ENCODE measurements at regions not wholly inside any gene's neighbourhood (a gene's known extent, or its start where the extent isn't known, plus 50 kb on each side); places are given as distances from the start of the nearest gene placed in this dataset.

DNA sequence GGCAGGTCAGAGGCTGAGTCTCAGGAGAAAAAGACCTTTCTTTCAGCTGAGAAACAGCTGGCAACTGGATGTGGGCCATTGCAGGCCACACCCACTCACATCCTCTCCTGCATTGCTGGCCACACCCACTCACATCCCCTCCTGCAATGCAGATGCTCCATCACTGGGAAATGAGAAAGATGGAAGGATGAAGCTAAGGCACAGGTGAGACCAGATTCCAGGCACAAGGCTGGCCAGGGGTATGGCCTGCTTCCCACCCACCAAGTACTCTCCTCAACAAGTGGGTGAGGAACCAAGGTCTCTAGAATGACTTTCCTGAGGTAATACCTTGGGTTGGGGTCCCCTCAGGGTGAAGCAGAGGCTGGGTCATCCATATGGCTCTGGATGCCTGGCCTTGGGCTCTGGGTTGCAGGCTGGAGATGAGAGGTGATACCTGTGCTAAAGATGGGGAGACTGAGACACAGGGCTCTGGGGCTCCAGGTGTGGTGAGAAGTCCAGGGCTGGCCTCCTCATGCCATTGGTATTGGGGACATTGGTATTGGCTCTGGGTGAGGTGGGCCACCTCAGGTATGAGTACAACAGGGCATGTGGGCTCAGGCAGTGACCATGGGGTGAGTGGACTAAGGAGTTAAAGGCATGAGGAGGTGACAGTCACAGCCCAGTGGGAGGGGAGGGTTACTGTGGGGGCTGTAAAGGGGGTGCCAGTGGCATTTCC lies 1726.8 kb downstream of the TP53TG3F start:
- no peaks in the 10 kb centered on the region for H3K79me2 ChIP-seq (ENCODE audit: insufficient read depth, low read length)
- no peak overlapping the region for H3K27ac ChIP-seq (ENCODE audit: low read depth, low read length)
- H3K36me3 ChIP-seq (ENCODE audit: control insufficient read depth in 1 of 2, insufficient read depth in 2 of 2, low read length in 2 of 2), result no peaks in the 10 kb centered on the region
- no peak overlapping the region for H3K4me2 ChIP-seq (ENCODE audit: low read length)
- CTCF ChIA-PET, result no interaction called here
- TF ChIP-seq SP1 (IDR thresholded peaks at IDR 0.05; ENCODE audit: low read depth) (no peak), ELF1 (IDR thresholded peaks at IDR 0.05; ENCODE audit: borderline replicate concordance, low read depth) (no peak), TCF7L2 (IDR thresholded peaks at IDR 0.05; ENCODE audit: borderline replicate concordance, extremely low read depth, insufficient read depth, insufficient read length) (no peak), ZNF274 (IDR thresholded peaks at IDR 0.05; ENCODE audit: low read depth, low read length) (no peak), POLR2A (IDR thresholded peaks at IDR 0.05; ENCODE audit: borderline replicate concordance, extremely low read depth, insufficient read depth, insufficient read length) (no peak), SRF (IDR thresholded peaks at IDR 0.05; ENCODE audit: low read depth) (no peak), POLR2AphosphoS5 (IDR thresholded peaks at IDR 0.05; ENCODE audit: low read depth, low read length) (no peak), EGR1 (IDR thresholded peaks at IDR 0.05; ENCODE audit: low read depth) (no peak), JUND (IDR thresholded peaks at IDR 0.05) (no peak), EZH2phosphoT487 (IDR thresholded peaks at IDR 0.05; ENCODE audit: borderline replicate concordance) (no peak), YY1 (IDR thresholded peaks at IDR 0.05; ENCODE audit: extremely low read depth, insufficient replicate concordance, low read depth, low read length) (no peak)
- TF ChIP-seq, protein P1, sequence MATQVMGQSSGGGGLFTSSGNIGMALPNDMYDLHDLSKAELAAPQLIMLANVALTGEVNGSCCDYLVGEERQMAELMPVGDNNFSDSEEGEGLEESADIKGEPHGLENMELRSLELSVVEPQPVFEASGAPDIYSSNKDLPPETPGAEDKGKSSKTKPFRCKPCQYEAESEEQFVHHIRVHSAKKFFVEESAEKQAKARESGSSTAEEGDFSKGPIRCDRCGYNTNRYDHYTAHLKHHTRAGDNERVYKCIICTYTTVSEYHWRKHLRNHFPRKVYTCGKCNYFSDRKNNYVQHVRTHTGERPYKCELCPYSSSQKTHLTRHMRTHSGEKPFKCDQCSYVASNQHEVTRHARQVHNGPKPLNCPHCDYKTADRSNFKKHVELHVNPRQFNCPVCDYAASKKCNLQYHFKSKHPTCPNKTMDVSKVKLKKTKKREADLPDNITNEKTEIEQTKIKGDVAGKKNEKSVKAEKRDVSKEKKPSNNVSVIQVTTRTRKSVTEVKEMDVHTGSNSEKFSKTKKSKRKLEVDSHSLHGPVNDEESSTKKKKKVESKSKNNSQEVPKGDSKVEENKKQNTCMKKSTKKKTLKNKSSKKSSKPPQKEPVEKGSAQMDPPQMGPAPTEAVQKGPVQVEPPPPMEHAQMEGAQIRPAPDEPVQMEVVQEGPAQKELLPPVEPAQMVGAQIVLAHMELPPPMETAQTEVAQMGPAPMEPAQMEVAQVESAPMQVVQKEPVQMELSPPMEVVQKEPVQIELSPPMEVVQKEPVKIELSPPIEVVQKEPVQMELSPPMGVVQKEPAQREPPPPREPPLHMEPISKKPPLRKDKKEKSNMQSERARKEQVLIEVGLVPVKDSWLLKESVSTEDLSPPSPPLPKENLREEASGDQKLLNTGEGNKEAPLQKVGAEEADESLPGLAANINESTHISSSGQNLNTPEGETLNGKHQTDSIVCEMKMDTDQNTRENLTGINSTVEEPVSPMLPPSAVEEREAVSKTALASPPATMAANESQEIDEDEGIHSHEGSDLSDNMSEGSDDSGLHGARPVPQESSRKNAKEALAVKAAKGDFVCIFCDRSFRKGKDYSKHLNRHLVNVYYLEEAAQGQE (IDR thresholded peaks at IDR 0.05; ENCODE audit: low read depth), result no peak
- TF ChIP-seq, protein P2, sequence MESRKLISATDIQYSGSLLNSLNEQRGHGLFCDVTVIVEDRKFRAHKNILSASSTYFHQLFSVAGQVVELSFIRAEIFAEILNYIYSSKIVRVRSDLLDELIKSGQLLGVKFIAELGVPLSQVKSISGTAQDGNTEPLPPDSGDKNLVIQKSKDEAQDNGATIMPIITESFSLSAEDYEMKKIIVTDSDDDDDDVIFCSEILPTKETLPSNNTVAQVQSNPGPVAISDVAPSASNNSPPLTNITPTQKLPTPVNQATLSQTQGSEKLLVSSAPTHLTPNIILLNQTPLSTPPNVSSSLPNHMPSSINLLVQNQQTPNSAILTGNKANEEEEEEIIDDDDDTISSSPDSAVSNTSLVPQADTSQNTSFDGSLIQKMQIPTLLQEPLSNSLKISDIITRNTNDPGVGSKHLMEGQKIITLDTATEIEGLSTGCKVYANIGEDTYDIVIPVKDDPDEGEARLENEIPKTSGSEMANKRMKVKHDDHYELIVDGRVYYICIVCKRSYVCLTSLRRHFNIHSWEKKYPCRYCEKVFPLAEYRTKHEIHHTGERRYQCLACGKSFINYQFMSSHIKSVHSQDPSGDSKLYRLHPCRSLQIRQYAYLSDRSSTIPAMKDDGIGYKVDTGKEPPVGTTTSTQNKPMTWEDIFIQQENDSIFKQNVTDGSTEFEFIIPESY (IDR thresholded peaks at IDR 0.05; ENCODE audit: extremely low read depth, insufficient replicate concordance, low read length), result no peak
- TF ChIP-seq, protein P3, sequence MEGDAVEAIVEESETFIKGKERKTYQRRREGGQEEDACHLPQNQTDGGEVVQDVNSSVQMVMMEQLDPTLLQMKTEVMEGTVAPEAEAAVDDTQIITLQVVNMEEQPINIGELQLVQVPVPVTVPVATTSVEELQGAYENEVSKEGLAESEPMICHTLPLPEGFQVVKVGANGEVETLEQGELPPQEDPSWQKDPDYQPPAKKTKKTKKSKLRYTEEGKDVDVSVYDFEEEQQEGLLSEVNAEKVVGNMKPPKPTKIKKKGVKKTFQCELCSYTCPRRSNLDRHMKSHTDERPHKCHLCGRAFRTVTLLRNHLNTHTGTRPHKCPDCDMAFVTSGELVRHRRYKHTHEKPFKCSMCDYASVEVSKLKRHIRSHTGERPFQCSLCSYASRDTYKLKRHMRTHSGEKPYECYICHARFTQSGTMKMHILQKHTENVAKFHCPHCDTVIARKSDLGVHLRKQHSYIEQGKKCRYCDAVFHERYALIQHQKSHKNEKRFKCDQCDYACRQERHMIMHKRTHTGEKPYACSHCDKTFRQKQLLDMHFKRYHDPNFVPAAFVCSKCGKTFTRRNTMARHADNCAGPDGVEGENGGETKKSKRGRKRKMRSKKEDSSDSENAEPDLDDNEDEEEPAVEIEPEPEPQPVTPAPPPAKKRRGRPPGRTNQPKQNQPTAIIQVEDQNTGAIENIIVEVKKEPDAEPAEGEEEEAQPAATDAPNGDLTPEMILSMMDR (IDR thresholded peaks at IDR 0.05 in 2 of 3, conservative IDR thresholded peaks at IDR 0.05 in 1 of 3; ENCODE audit: borderline replicate concordance in 1 of 3, insufficient read depth in 1 of 3, low read depth in 2 of 3, low read length in 2 of 3), result no peak
- H3K27me3 ChIP-seq (ENCODE audit: insufficient read depth, low read length), result no peaks in the 10 kb centered on the region
- no peak for DNase-seq (ENCODE audit: low read depth, low spot score)
- H3K4me3 ChIP-seq (replicated peaks in 1 of 2; ENCODE audit: low read depth in 1 of 2, low read length in 2 of 2), result no peak overlapping the region
- no peak overlapping the region for H2AFZ ChIP-seq (ENCODE audit: low read depth, low read length, poor library complexity, severe bottlenecking)
- RAD21 ChIA-PET (ENCODE audit: low non-redundant PET in 1 of 2, low total read pairs in 2 of 2, uncharacterized antibody in 2 of 2, unreplicated experiment in 2 of 2), result no interaction called here
- POLR2A ChIA-PET, result no interaction called here
- no peaks in the 10 kb centered on the region for H3K9me2 ChIP-seq (ENCODE audit: insufficient read depth)
- no peaks in the 10 kb centered on the region for H4K20me1 ChIP-seq (ENCODE audit: insufficient read depth)
- BruUV-seq (replicated peaks), result no TSS peak
- no peaks in the 10 kb centered on the region for H3K4me1 ChIP-seq (ENCODE audit: control insufficient read depth in 1 of 2, insufficient read depth in 2 of 2, low read length in 2 of 2)
- no peak for ATAC-seq
- intact Hi-C loops (cut with micrococcal nuclease), result no loop called here
- peaks cover 0 to 23% of the 10 kb centered on the region in 2 experiments; a peak in 2 of 4 replicates for H3K9me3 ChIP-seq (ENCODE audit: control insufficient read depth in 1 of 2, insufficient read depth in 1 of 2, low read depth in 1 of 2, low read length in 2 of 2)
- no peak overlapping the region for H3K9ac ChIP-seq (ENCODE audit: low read length)

Measured in HCT116 (cell line).